GM13976 (cell line): ENCODE measurements at regions not wholly inside any gene's neighbourhood (a gene's known extent, or its start where the extent isn't known, plus 50 kb on each side); places are given as distances from the start of the nearest gene placed in this dataset.

Source experiments
- DNase-seq: peaks from one replicate; pipeline ENCODE4 v3.0.0; 2012; ENCODE audit warnings: low spot score
- in situ Hi-C: fragments of 300-500 bp; cut with MboI; formaldehyde crosslinking; loops from one replicate; pipeline ENCODE4 v1.12.0; 2022; ENCODE audit warnings: low sequenced_read_pairs, mixed read lengths, inconsistent platforms; ENCODE audit not compliant: unreplicated experiment
- TF ChIP-seq, protein P1 (sequence below): IDR thresholded peaks from 2 replicates; pipeline ENCODE4 v1.5.1; 2012; ENCODE audit warnings: borderline replicate concordance, mild to moderate bottlenecking; ENCODE audit not compliant: insufficient read depth; ENCODE audit errors: extremely low read depth, missing control alignments, control extremely low read depth

GRCh38 chr9:117775591-117775990, 71.4 kb downstream of the TLR4 start:
- TF ChIP-seq, protein P1, sequence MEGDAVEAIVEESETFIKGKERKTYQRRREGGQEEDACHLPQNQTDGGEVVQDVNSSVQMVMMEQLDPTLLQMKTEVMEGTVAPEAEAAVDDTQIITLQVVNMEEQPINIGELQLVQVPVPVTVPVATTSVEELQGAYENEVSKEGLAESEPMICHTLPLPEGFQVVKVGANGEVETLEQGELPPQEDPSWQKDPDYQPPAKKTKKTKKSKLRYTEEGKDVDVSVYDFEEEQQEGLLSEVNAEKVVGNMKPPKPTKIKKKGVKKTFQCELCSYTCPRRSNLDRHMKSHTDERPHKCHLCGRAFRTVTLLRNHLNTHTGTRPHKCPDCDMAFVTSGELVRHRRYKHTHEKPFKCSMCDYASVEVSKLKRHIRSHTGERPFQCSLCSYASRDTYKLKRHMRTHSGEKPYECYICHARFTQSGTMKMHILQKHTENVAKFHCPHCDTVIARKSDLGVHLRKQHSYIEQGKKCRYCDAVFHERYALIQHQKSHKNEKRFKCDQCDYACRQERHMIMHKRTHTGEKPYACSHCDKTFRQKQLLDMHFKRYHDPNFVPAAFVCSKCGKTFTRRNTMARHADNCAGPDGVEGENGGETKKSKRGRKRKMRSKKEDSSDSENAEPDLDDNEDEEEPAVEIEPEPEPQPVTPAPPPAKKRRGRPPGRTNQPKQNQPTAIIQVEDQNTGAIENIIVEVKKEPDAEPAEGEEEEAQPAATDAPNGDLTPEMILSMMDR, result no peak
- in situ Hi-C loops, result no loop called here
- DNase-seq, result no peak

DNA sequence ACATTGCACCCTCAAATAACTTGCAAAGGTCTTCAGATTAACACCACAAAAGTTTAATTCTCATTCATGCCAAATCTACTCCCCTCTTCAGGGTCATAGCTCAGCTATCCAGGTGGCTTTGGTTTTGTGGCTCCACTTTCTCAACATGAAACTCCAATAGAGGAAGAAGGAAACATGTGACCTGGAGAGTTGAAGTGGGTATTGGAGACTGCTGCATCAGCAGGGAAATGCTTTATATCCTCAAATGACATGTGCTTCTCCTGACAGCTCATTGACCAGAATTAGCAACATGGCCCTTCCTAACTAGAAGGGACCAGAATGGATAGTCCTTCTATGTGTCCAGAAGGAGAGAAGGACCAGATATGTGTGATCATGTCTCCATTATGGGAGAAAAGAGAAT, 73.6 kb downstream of the TLR4 start:
- TF ChIP-seq, protein P1, result no peak
- DNase-seq, result no peak
- in situ Hi-C loops, result no loop called here

DNA sequence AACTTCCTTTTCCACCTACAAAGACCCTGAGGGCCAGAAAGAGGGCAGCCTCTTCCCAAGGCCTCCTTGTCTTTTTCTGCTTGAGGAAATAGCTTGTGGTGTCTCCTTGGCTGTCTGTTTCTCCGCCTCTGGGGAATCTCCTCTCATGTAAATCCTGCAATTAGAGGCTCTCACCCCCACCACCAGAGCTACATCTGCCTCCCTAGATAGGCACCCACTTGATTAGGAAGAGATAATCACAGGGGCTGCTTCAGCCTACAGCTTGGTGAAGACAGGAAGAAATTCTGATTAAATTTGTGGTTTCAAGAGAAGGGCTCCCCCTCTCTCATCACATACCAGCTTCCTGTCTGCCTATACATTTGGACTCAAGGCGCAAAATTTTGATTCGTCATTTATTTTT, 75.6 kb downstream of the TLR4 start:
- TF ChIP-seq, protein P1, result no peak
- DNase-seq, result no peak
- in situ Hi-C loops, result no loop called here

DNA sequence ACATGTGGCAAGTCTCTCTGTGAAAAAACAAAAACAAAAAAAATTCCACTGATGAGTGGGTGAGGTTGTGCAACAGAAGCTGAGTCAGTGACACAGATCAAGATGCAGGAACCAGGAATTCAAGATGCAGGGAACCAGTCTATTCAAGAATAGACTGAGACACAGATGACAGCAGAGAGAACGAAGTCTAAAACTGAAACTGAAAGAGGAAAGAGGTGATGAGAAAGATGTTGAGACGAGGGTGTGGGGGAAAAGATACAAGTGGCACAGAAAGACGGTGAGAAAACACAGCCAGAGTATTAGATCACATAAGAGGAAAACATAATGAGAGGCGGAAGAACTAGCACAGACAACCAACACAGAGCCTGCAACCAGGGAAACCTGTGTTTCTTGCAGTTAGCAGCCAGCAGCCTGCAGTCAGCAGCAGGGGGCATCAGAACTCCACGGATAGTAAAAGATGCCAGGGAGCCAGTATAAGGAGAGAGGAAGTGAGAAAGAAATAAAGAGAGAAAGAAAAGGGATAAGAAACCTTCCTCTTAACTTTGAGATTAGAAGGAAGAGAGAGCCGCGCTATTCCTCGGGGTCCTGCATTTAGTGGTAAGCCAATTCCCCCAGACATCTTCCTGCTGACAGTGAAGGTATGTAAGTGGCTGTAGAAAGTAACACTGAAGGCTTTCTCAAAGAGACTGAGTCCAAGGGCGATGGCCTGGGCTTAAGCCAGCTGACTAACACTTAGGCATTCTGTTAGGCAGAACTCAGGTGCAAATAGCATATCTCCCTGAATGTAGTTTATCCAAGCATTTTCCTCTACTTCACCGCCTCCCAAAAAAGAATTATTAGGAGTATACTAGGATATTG, 79.0 kb downstream of the TLR4 start:
- in situ Hi-C loops, result no loop called here
- TF ChIP-seq, protein P1, result peak; percentile 58
- DNase-seq, result peak; percentile 7

- DNase-seq, result peak; percentile 2
- TF ChIP-seq, protein P1, result no peak
- in situ Hi-C loops, result no loop called here
Measured at GRCh38 chr9:117783828-117784227, 79.6 kb downstream of the TLR4 start.

- TF ChIP-seq, protein P1, result no peak
- in situ Hi-C loops, result no loop called here
- no peak for DNase-seq
Measured at GRCh38 chr9:117784996-117785395, 80.8 kb downstream of the TLR4 start.

DNA sequence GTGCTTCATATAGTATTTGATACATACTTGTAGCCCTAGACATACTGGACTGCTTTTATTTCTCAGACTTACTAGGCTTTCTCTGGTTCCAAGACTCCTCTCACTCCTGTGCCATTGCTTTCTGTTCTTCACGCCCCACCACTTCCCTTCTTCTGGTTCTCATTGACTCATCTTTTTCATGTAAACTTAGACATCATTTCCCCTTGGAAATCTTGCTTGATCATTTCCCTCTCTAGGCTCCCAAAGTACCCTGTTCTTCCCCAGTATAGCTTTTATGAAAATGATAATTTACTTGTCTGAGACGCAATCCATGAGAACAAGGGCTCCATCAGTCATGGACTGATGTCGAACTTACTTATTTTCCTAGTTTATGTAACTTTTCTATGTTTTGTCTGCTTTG, 83.5 kb downstream of the TLR4 start:
- in situ Hi-C loops, result no loop called here
- TF ChIP-seq, protein P1, result no peak
- no peak for DNase-seq
